Right lobe of liver (tissue), 4 donors: ENCODE measurements at regions not wholly inside any gene's neighbourhood (a gene's known extent, or its start where the extent isn't known, plus 50 kb on each side); places are given as distances from the start of the nearest gene placed in this dataset.

Experiments
- CTCF ChIP-seq, 4 donors: fragments of 200-600 bp in 3 of 4; fragments of 450-650 bp in 1 of 4; IDR thresholded peaks; one replicate each; pipeline versions ENCODE4 v1.5.1 to v1.8.0; 2016 to 2022; ENCODE audit warnings: antibody characterized with exemption in 4 of 4, mild to moderate bottlenecking in 2 of 4
- POLR2A ChIP-seq: fragments of 450-650 bp; IDR thresholded peaks from one replicate; pipeline ENCODE4 v1.6.1; 2017; ENCODE audit warnings: antibody characterized with exemption, mild to moderate bottlenecking
- donor health status: DM: no; HTN: no; CAD: no.
- donor health status: DM: no; HTN: no; CAD: no.
- donor health status: DM: no; HTN: yes; CAD: no.

GRCh38 chr5:82749461-82749820 lies 327.8 kb downstream of the TMEM167A start:
- TF ChIP-seq POLR2A (no peak), CTCF (IDR thresholded peaks at IDR 0.05) (no peak)
